Heart right ventricle (tissue), 16 donors: ENCODE measurements at regions not wholly inside any gene's neighbourhood (a gene's known extent, or its start where the extent isn't known, plus 50 kb on each side); places are given as distances from the start of the nearest gene placed in this dataset.

ENCODE experiments used
- ATAC-seq, 8 donors: fragments of 200-7000 bp; cut with Tn5 transposase; one replicate each; pipeline ENCODE4 v1.9.1; 2020; ENCODE audit warnings: mild to moderate bottlenecking in 8 of 8, moderate library complexity in 8 of 8, moderate number of reproducible peaks in 1 of 8
- DNase-seq, 2 donors: peaks; one replicate each; pipeline ENCODE4 v3.0.0-alpha.2; 2020
- H3K27ac ChIP-seq, 10 donors: fragments of 200-600 bp; sonication (generic) in 2 of 10; one replicate each; pipeline versions ENCODE4 v1.5.0 to v1.8.0; 2020 to 2022; ENCODE audit warnings: mild to moderate bottlenecking in 3 of 10
- H3K27me3 ChIP-seq, 7 donors: fragments of 200-600 bp; one replicate each; pipeline ENCODE4 v1.8.0; 2021 to 2022; ENCODE audit warnings: mild to moderate bottlenecking in 2 of 7
- H3K36me3 ChIP-seq, 9 donors: fragments of 200-600 bp; sonication (generic) in 1 of 9; one replicate each; pipeline versions ENCODE4 v1.5.0 to v1.8.0; 2020 to 2022; ENCODE audit warnings: mild to moderate bottlenecking in 2 of 9
- H3K4me1 ChIP-seq, 9 donors: fragments of 200-600 bp; sonication (generic) in 1 of 9; one replicate each; pipeline versions ENCODE4 v1.5.0 to v1.8.0; 2020 to 2022; ENCODE audit warnings: mild to moderate bottlenecking in 4 of 9
- H3K4me3 ChIP-seq, 10 donors: fragments of 200-600 bp; sonication (generic) in 2 of 10; one replicate each; pipeline versions ENCODE4 v1.5.0 to v1.8.0; 2020 to 2022; ENCODE audit warnings: mild to moderate bottlenecking in 7 of 10, moderate library complexity in 2 of 10
- H3K9me3 ChIP-seq, 11 donors: fragments of 200-600 bp in 10 of 11; sonication (generic) in 2 of 11; one replicate each; pipeline versions ENCODE4 v1.5.0 to v1.8.0; 2013 to 2022; ENCODE audit warnings: mild to moderate bottlenecking in 2 of 11, control low read depth in 1 of 11, moderate library complexity in 1 of 11
- CTCF ChIP-seq, 9 donors: fragments of 200-600 bp; sonication (generic) in 2 of 9; IDR thresholded peaks; one replicate each; pipeline versions ENCODE4 v1.5.0 to v1.8.0; 2021 to 2022; ENCODE audit warnings: antibody characterized with exemption in 9 of 9, mild to moderate bottlenecking in 5 of 9, moderate library complexity in 1 of 9
- WGBS, 2 donors: extraction: QIAGEN DNeasy Blood & Tissue Kit; methylation state at CpG; one replicate each; pipeline ENCODE4 v1.1.7; 2013; ENCODE audit warnings: inconsistent platforms in 1 of 2; 5-methylcytosine and 5-hydroxymethylcytosine counted together
- intact Hi-C, 10 donors: fragments of 100-400 bp; cut with DNase I; formaldehyde crosslinking; loops; one replicate each; pipeline versions ENCODE4 v1.11.1 to v1.14.2; 2022
- donor health status: Arrhythmogenic right ventricular cardiomyopathy.
- donor health status: ischemic (EF 13 %, LVEDD 7.1; RV severe dilation, severe dysfunction).
- donor health status: healthy with polysubstance abuse.
- donor health status: DM: no; HTN: yes; CAD: no.
- donor health status: DM: no; HTN: no; CAD: no.
- donor health status: ischemic (EF 25% LVEDD 6.9; RV normal size, moderate dysfunction).
- donor health status: ischemic (EF 25% LVEDD 5.7; RV mildly dilated, moderate dysfunction).
- donor health status: healthy.
- donor health status: DM: yes; HTN: yes; CAD: no.
- donor health status: Ischemic cardiomyopathy.
- donor health status: ischemic (EF 35%, LVEDD 5.7; RV mildly dilated, moderate dysfunction).
- donor health status: nonischemic (EF 11% LVEDD 7.7; RV severe dilation, severe dysfunction).
- donor health status: DM: yes; HTN: yes; CAD: no.
- donor health status: PGD.
- donor health status: ischemic (EF 29% LVEDD 5.4; RV normal size, mild dysfunction).
- donor health status: nonischemic (EF 23%, LVEDD 6.1; RV moderate dilation, normal function).

- H3K27me3 ChIP-seq = no peaks in the 10 kb centered on the region
- intact Hi-C loops = no loop called here
- no peak for ATAC-seq
- no peaks in the 10 kb centered on the region for H3K9me3 ChIP-seq
- no peak for TF ChIP-seq CTCF (IDR thresholded peaks at IDR 0.05)
- DNase-seq = no peak
- no peak overlapping the region for H3K4me3 ChIP-seq
- 92 to 93% methylated on average over 6 of the region's 6 CpGs for WGBS, 2 donors
- H3K27ac ChIP-seq = no peak overlapping the region
- no peaks in the 10 kb centered on the region for H3K36me3 ChIP-seq
- peaks cover 0 to 15% (median 4%) of the 10 kb centered on the region in 9 donors for H3K4me1 ChIP-seq
These were observed 66.7 kb downstream of the CD164 start for GRCh38 chr6:109315341-109316110.

- DNase-seq (no peak), ATAC-seq (no peak)
- intact Hi-C loops = no loop called here
- Histone ChIP-seq H3K9me3 (no peaks in the 10 kb centered on the region), H3K27me3 (no peaks in the 10 kb centered on the region), H3K4me1 (peaks cover 0 to 15% (median 4%) of the 10 kb centered on the region in 9 donors), H3K4me3 (no peak overlapping the region), H3K36me3 (no peaks in the 10 kb centered on the region), H3K27ac (no peak overlapping the region)
- TF ChIP-seq CTCF (IDR thresholded peaks at IDR 0.05) = no peak
- WGBS, 2 donors = 89 to 91% methylated on average over 12 of the region's 12 CpGs
These were observed 68.0 kb downstream of the CD164 start for GRCh38 chr6:109314313-109314712.

DNA sequence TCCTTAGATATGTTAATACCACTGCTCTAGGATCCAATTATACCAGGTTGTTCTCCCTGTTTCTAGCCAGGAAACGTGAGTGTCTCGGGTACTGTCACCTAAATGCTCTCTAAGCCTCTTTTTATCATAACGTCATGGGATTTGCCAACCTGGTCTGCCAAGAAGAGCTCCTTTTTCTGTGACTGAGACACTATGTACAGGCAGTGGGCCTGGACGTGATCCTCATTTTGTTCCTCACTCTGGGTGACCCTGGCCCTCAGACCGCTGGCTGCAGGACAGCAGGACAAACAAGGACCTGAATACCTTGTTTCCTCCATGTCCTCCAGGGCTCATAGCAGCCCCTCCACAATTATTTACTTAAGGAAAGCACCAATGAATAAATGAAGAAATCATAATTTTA, 69.1 kb downstream of the CD164 start:
- H3K27ac ChIP-seq = no peak overlapping the region
- TF ChIP-seq CTCF (IDR thresholded peaks at IDR 0.05) = no peak
- no peaks in the 10 kb centered on the region for H3K9me3 ChIP-seq
- WGBS, 2 donors = 77 to 96% methylated on average over 5 of the region's 5 CpGs
- H3K27me3 ChIP-seq = no peaks in the 10 kb centered on the region
- H3K4me3 ChIP-seq = no peak overlapping the region
- DNase-seq (no peak), ATAC-seq (peak in 4 of 8 donors; percentile 20 to 93 (median 62))
- intact Hi-C loops = no loop called here
- peaks cover 0 to 8% (median 0%) of the 10 kb centered on the region in 9 donors for H3K4me1 ChIP-seq
- H3K36me3 ChIP-seq = no peaks in the 10 kb centered on the region

DNA sequence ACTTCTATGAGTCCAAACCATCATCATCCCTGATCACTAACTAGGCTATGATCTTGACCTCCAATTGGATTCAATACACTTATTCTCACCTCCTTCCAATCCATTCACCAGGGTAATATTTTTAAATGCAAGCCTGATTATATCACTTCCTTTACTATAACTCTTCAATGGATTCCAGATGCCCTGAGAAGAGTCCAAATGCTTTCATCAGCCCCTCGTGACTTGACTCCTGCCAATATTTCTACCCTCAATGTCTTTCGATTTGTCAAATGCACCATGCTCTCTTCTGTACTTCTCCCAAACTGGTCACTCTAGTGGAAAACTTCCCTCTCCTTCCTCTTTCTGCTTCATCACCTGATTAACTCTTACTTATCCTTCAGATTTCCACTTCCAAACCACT, 70.8 kb downstream of the CD164 start:
- intact Hi-C loops = no loop called here
- no peak for ATAC-seq

More for the DNA sequence above, 70.8 kb downstream of the CD164 start:
- Histone ChIP-seq H3K9me3 (no peaks in the 10 kb centered on the region), H3K27ac (no peak overlapping the region), H3K4me1 (peaks cover 0 to 8% (median 0%) of the 10 kb centered on the region in 9 donors), H3K4me3 (no peak overlapping the region), H3K27me3 (no peaks in the 10 kb centered on the region), H3K36me3 (no peaks in the 10 kb centered on the region)
- no peak for TF ChIP-seq CTCF (IDR thresholded peaks at IDR 0.05)
- whole genome bisulfite sequencing, 2 donors = 71 to 74% methylated on average over 2 of the region's 2 CpGs
- DNase-seq = no peak
